ENCODE measurements at regions not wholly inside any gene's neighbourhood (a gene's known extent, or its start where the extent isn't known, plus 50 kb on each side); places are given as distances from the start of the nearest gene placed in this dataset.
A peak's percentile ranks its signal among the peaks of the same experiment; 100 is the strongest.

GRCh38 chr22:44430716-44431115, 67.3 kb downstream of the RTL6 start:
- no peak for FAIRE-seq
- DNase-seq (ENCODE audit: insufficient read length), result peak; percentile 10
- no peak for TF ChIP-seq POLR2A (IDR thresholded peaks at IDR 0.05; ENCODE audit: low read depth, low read length)
- TF ChIP-seq TAF1 (IDR thresholded peaks at IDR 0.05; ENCODE audit: borderline replicate concordance, low read depth, low read length), result no peak
- TF ChIP-seq POLR2AphosphoS5 (IDR thresholded peaks at IDR 0.05; ENCODE audit: low read depth, low read length), result no peak

GRCh38 chr22:44429941-44430587, 68.0 kb downstream of the RTL6 start:
- FAIRE-seq (no peak), DNase-seq (ENCODE audit: insufficient read length) (no peak)
- TF ChIP-seq POLR2AphosphoS5 (IDR thresholded peaks at IDR 0.05; ENCODE audit: low read depth, low read length), result no peak
- TF ChIP-seq TAF1 (IDR thresholded peaks at IDR 0.05; ENCODE audit: borderline replicate concordance, low read depth, low read length), result no peak
- TF ChIP-seq POLR2A (IDR thresholded peaks at IDR 0.05; ENCODE audit: low read depth, low read length), result no peak

- TF ChIP-seq POLR2A (IDR thresholded peaks at IDR 0.05; ENCODE audit: low read depth, low read length) (no peak), POLR2AphosphoS5 (IDR thresholded peaks at IDR 0.05; ENCODE audit: low read depth, low read length) (no peak), TAF1 (IDR thresholded peaks at IDR 0.05; ENCODE audit: borderline replicate concordance, low read depth, low read length) (no peak)
- DNase-seq (ENCODE audit: insufficient read length), result no peak
- no peak for FAIRE-seq
Observed at GRCh38 chr22:44428941-44429830, 68.8 kb downstream of the RTL6 start.

GRCh38 chr22:44427611-44428470, 70.2 kb downstream of the RTL6 start:
- FAIRE-seq, result no peak
- no peak for TF ChIP-seq TAF1 (IDR thresholded peaks at IDR 0.05; ENCODE audit: borderline replicate concordance, low read depth, low read length)
- TF ChIP-seq POLR2AphosphoS5 (IDR thresholded peaks at IDR 0.05; ENCODE audit: low read depth, low read length), result no peak
- TF ChIP-seq POLR2A (IDR thresholded peaks at IDR 0.05; ENCODE audit: low read depth, low read length), result no peak
- no peak for DNase-seq (ENCODE audit: insufficient read length)

GRCh38 chr22:44426981-44427380, 71.1 kb downstream of the RTL6 start:
- no peak for FAIRE-seq
- no peak for DNase-seq (ENCODE audit: insufficient read length)

GRCh38 chr22:44425694-44426045, 72.4 kb downstream of the RTL6 start:
- TF ChIP-seq POLR2A (IDR thresholded peaks at IDR 0.05; ENCODE audit: low read depth, low read length), result no peak
- no peak for TF ChIP-seq TAF1 (IDR thresholded peaks at IDR 0.05; ENCODE audit: borderline replicate concordance, low read depth, low read length)
- no peak for FAIRE-seq

More at GRCh38 chr22:44426981-44427380, 71.1 kb downstream of the RTL6 start:
- no peak for TF ChIP-seq POLR2AphosphoS5 (IDR thresholded peaks at IDR 0.05; ENCODE audit: low read depth, low read length)
- no peak for TF ChIP-seq TAF1 (IDR thresholded peaks at IDR 0.05; ENCODE audit: borderline replicate concordance, low read depth, low read length)
- TF ChIP-seq POLR2A (IDR thresholded peaks at IDR 0.05; ENCODE audit: low read depth, low read length), result no peak

GRCh38 chr22:44424867-44425693, 73.0 kb downstream of the RTL6 start:
- no peak for DNase-seq (ENCODE audit: insufficient read length)
- no peak for FAIRE-seq
- TF ChIP-seq TAF1 (IDR thresholded peaks at IDR 0.05; ENCODE audit: borderline replicate concordance, low read depth, low read length), result no peak
- no peak for TF ChIP-seq POLR2A (IDR thresholded peaks at IDR 0.05; ENCODE audit: low read depth, low read length)
- no peak for TF ChIP-seq POLR2AphosphoS5 (IDR thresholded peaks at IDR 0.05; ENCODE audit: low read depth, low read length)

More at GRCh38 chr22:44425694-44426045, 72.4 kb downstream of the RTL6 start:
- no peak for DNase-seq (ENCODE audit: insufficient read length)

- no peak for DNase-seq (ENCODE audit: insufficient read length)
- TF ChIP-seq POLR2A (IDR thresholded peaks at IDR 0.05; ENCODE audit: low read depth, low read length) (no peak), TAF1 (IDR thresholded peaks at IDR 0.05; ENCODE audit: borderline replicate concordance, low read depth, low read length) (no peak), POLR2AphosphoS5 (IDR thresholded peaks at IDR 0.05; ENCODE audit: low read depth, low read length) (no peak)
- no peak for FAIRE-seq
Observed at GRCh38 chr22:44424359-44424682, 73.7 kb downstream of the RTL6 start.

GRCh38 chr22:44423556-44424358, 74.3 kb downstream of the RTL6 start:
- TF ChIP-seq POLR2AphosphoS5 (IDR thresholded peaks at IDR 0.05; ENCODE audit: low read depth, low read length) (no peak), TAF1 (IDR thresholded peaks at IDR 0.05; ENCODE audit: borderline replicate concordance, low read depth, low read length) (no peak), POLR2A (IDR thresholded peaks at IDR 0.05; ENCODE audit: low read depth, low read length) (no peak)
- FAIRE-seq (no peak), DNase-seq (ENCODE audit: insufficient read length) (no peak)

Data from GM12892 (cell line).